GM13977 (cell line): ENCODE measurements at regions not wholly inside any gene's neighbourhood (a gene's known extent, or its start where the extent isn't known, plus 50 kb on each side); places are given as distances from the start of the nearest gene placed in this dataset.

Source experiments
- DNase-seq: peaks from one replicate; pipeline ENCODE4 v3.0.0; 2012; ENCODE audit warnings: low spot score
- in situ Hi-C: fragments of 300-500 bp; cut with MboI; formaldehyde crosslinking; loops from one replicate; pipeline ENCODE4 v1.12.0; 2022; ENCODE audit warnings: low sequenced_read_pairs, low pct_unique_long_range_greater_than_20kb, mixed read lengths, inconsistent platforms; ENCODE audit not compliant: unreplicated experiment
- TF ChIP-seq, protein P1 (sequence below): IDR thresholded peaks from 2 replicates; pipeline ENCODE4 v1.5.1; 2012; ENCODE audit warnings: mild to moderate bottlenecking, control low read depth; ENCODE audit not compliant: insufficient read depth; ENCODE audit errors: extremely low read depth, missing control alignments

DNA sequence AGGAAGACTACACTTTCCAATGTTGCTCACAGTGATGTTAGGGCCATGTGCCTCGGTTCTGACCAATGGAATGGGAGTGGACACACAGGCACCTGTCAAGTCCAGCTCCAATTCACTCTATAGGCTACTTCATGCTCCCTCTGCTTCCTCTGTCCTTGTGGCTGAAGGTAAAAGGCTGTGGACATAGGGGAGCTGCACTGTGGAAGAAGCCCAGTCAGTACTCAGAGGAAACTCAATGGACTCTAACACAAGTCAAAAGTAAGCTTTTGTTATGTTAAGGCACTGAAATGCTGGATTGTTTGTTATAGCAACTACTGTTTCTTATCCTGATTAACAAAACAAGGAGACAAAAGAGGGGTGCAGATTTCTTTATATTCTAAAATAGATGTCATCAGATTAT is 278.2 kb downstream of the BCL11B start:
- DNase-seq, result no peak
- in situ Hi-C loops, result no loop called here
- TF ChIP-seq, protein P1, sequence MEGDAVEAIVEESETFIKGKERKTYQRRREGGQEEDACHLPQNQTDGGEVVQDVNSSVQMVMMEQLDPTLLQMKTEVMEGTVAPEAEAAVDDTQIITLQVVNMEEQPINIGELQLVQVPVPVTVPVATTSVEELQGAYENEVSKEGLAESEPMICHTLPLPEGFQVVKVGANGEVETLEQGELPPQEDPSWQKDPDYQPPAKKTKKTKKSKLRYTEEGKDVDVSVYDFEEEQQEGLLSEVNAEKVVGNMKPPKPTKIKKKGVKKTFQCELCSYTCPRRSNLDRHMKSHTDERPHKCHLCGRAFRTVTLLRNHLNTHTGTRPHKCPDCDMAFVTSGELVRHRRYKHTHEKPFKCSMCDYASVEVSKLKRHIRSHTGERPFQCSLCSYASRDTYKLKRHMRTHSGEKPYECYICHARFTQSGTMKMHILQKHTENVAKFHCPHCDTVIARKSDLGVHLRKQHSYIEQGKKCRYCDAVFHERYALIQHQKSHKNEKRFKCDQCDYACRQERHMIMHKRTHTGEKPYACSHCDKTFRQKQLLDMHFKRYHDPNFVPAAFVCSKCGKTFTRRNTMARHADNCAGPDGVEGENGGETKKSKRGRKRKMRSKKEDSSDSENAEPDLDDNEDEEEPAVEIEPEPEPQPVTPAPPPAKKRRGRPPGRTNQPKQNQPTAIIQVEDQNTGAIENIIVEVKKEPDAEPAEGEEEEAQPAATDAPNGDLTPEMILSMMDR, result no peak

DNA sequence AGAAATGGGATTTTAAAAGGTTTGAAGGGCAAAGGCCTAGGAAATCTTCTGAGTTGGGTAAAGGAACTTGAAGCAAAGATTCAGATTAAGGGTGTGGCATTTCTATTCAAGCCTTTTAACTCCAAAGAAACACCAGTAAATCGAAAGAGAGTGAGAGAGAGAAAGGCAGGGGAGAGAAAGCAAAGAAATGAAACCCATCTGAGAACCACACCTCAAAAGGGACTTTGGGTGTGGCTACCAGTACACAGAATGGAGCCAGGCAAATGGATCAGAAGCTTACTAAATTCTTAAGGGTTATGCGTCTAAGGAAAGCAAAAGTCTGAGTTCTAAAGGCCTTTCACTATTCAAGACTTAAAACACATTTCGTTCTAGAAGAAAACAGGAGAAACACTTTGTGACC is 277.4 kb downstream of the BCL11B start:
- in situ Hi-C loops, result no loop called here

DNA sequence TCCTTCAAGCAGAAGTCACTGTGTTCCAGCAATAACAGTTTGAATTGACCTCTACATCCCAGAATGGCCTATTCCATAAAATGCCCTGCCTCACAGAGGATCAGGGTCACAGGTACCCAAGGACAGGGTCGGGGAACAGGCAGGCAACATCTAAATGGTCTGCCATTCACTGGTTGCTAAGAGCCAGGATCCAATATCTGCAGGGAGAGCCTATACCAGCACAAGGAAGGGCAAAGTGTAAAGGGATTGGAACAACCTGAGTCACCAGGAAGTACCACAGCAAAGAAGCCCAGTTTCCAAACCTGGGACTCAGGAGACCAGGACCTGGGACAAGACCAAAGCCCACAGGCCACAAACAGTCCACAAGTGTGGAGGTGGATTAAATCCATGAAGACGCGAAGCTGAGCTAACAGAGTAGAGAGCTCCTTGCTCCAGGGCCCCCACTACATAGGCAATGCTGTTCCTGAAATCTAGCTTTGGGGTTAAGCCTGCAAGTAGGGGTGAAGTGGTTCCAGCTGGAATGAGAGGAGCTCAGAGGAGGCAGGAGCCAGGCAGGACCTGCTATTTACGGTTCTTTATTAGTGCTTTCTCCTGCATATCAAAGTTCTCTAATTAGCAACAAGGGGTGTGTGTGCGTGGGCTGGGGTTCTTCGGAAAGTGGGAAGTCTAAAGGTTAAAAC is 274.3 kb downstream of the BCL11B start:
- in situ Hi-C loops, result no loop called here
- TF ChIP-seq, protein P1, result no peak
- DNase-seq, result no peak

More for the DNA sequence above, 277.4 kb downstream of the BCL11B start:
- no peak for DNase-seq
- TF ChIP-seq, protein P1, result no peak

DNA sequence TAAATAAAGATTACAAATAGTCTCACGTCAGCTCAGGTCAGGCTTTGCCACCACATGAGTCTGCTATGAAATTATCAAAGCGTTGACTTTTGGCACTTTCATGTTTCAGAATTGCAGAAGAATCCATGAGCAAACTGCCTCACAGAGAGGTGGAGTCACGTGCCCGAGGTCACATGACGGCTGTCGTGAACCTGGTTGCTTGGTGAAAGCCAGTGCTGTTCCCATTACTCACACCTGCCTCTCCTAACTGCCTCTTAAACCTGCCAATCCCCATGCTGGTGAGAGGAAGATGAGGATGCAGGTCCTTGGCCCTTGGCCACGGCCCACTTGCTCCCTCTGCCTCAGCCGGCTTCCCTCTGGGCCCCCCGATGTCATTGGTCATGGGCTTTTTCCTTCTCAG is 272.7 kb downstream of the BCL11B start:
- TF ChIP-seq, protein P1, result no peak
- in situ Hi-C loops, result no loop called here
- DNase-seq, result no peak

DNA sequence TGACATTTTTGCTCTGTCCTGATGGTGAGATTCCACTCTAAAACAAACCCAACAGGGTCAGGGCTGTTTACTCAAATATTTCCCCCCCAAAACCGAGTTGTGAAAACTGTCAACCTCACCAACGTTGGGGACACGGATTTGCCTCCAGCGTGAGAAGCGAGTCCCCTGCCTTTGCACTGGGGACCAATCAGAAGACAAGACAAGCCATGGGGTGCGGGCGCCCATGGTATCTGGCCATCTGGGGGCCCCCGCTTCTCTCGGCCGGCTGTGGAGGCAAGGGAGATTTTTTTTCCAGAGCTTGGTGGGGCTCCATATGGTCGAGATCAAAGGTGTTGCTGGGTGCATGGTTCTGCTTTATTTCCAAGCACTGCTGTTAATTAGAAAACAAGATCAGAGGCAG is 272.1 kb downstream of the BCL11B start:
- in situ Hi-C loops, result no loop called here
- TF ChIP-seq, protein P1, result no peak
- no peak for DNase-seq

DNA sequence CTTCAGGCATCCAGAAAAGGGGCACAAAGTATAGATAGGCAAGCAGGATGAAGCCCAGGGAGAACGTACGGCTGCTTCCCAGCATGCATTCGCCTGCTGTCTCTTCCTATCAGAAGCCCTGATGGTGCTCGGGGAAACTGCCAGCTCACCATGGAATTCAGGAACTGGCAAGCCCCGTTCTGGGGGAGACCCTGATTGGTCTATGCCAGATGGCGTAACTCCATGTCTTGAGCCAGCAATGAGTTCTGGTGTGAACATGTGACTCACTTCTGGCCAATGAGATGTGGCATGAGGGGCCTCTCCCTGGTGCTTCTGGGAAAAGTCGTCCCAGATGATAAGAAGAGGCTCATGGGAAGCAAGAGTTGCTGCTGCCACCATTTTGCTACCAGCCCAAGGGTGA is 270.8 kb downstream of the BCL11B start:
- TF ChIP-seq, protein P1, result no peak
- in situ Hi-C loops, result no loop called here
- DNase-seq, result no peak

DNA sequence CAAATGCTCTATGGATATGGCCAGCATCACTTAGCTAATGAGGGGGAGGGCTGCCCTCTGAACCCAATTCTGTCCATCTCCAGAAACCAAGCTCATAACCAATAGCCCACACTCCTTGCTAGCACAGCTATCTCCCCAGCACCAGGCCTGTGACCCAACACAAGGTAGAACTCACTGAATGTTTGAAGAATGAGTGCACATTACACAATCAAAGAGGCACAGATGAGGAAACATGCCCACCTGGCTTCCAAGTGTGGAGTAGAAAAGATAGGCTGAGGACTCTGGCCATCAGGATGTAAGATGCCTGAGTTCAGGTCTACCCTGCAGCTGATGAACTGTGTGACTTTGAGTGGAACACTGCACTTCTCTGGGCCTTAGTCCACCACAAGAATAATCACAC is 268.4 kb downstream of the BCL11B start:
- TF ChIP-seq, protein P1, result no peak
- no peak for DNase-seq
- in situ Hi-C loops, result no loop called here
